NB4 (cell line): ENCODE measurements at regions not wholly inside any gene's neighbourhood (a gene's known extent, or its start where the extent isn't known, plus 50 kb on each side); places are given as distances from the start of the nearest gene placed in this dataset.

Experiments
- DNase-seq: peaks from one replicate; pipeline ENCODE4 v3.0.0; 2010; ENCODE audit warnings: low read depth
- H3K4me3 ChIP-seq: one replicate; pipeline ENCODE4 v1.5.1; 2011; ENCODE audit warnings: mild to moderate bottlenecking, low read depth, low read length, moderate library complexity
- MAX ChIP-seq: IDR thresholded peaks from 2 replicates; pipeline ENCODE4 v1.6.1; 2011; ENCODE audit warnings: low read depth, low read length
- MYC ChIP-seq: IDR thresholded peaks from 2 replicates; pipeline ENCODE4 v1.6.1; 2011; ENCODE audit warnings: low read depth, low read length
- POLR2A ChIP-seq: IDR thresholded peaks from 2 replicates; pipeline ENCODE4 v1.6.1; 2011; ENCODE audit warnings: mild to moderate bottlenecking; ENCODE audit not compliant: insufficient read length; ENCODE audit errors: extremely low read depth
- TF ChIP-seq, protein P1 (sequence below): IDR thresholded peaks from one replicate; pipeline ENCODE4 v1.5.1; 2012; ENCODE audit warnings: low read depth, low read length

GRCh38 chr10:106481598-106482275 lies 682.8 kb downstream of the SORCS1 start:
- no peak overlapping the region for H3K4me3 ChIP-seq
- DNase-seq, result no peak
- no peak for TF ChIP-seq POLR2A
- TF ChIP-seq, protein P1, sequence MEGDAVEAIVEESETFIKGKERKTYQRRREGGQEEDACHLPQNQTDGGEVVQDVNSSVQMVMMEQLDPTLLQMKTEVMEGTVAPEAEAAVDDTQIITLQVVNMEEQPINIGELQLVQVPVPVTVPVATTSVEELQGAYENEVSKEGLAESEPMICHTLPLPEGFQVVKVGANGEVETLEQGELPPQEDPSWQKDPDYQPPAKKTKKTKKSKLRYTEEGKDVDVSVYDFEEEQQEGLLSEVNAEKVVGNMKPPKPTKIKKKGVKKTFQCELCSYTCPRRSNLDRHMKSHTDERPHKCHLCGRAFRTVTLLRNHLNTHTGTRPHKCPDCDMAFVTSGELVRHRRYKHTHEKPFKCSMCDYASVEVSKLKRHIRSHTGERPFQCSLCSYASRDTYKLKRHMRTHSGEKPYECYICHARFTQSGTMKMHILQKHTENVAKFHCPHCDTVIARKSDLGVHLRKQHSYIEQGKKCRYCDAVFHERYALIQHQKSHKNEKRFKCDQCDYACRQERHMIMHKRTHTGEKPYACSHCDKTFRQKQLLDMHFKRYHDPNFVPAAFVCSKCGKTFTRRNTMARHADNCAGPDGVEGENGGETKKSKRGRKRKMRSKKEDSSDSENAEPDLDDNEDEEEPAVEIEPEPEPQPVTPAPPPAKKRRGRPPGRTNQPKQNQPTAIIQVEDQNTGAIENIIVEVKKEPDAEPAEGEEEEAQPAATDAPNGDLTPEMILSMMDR, result no peak
- TF ChIP-seq MYC, result no peak

DNA sequence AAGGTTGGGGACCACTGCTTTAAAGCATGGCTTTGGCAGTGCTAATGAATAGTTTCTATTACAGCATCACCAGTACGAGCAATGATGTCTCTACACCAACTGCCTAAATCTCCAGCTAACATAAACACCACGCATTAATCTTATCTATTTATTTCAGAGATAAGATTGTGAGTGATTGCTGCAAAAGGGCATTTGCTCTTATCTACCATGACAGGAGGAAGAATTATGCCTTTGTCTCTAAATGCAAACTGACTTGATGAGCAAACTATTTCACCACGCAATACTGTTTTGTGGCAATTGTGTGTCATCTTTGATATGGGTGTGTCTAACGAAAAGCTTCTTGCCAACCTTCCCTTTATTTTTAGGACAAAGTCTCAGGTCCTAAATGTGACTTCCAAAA lies 684.9 kb downstream of the SORCS1 start:
- no peak overlapping the region for H3K4me3 ChIP-seq
- DNase-seq, result no peak
- TF ChIP-seq MYC, result no peak
- TF ChIP-seq, protein P1, result no peak
- TF ChIP-seq POLR2A, result no peak
- no peak for TF ChIP-seq MAX

DNA sequence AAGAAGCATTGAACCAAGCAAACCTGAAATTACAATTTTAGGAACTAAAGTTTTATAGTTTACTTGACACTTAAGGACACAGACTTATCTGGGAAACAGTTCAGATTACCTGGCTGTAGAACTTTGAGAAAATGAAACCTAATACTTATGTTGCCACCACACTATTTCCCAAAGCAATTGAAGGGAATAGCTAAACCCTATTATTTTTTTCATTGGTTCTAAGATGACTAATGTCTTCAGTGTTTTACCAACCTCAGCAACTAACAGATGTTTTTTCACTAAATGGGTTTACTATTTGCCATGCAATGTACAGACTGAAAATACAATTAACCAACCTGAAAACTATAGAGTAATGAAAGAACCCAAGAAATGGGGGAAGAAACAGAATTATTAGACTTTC lies 689.6 kb downstream of the SORCS1 start:
- DNase-seq, result no peak
- no peak overlapping the region for H3K4me3 ChIP-seq
- TF ChIP-seq MAX (no peak), MYC (no peak), POLR2A (no peak)
- TF ChIP-seq, protein P1, result no peak

- no peak for TF ChIP-seq POLR2A
- no peak for TF ChIP-seq MAX
- TF ChIP-seq, protein P1, result no peak
- no peak for TF ChIP-seq MYC
- H3K4me3 ChIP-seq, result no peak overlapping the region
- DNase-seq, result no peak
Measured at GRCh38 chr10:106473129-106473685, 691.3 kb downstream of the SORCS1 start.

- no peak for DNase-seq
- TF ChIP-seq MYC (no peak), MAX (no peak)
- TF ChIP-seq, protein P1, result no peak
Measured at GRCh38 chr10:106467506-106467905, 697.0 kb downstream of the SORCS1 start.

GRCh38 chr10:106457522-106457921 lies 707.0 kb downstream of the SORCS1 start:
- H3K4me3 ChIP-seq, result no peak overlapping the region
- TF ChIP-seq MAX, result no peak
- no peak for TF ChIP-seq POLR2A
- TF ChIP-seq, protein P1, result no peak
- TF ChIP-seq MYC, result no peak
- no peak for DNase-seq

More at GRCh38 chr10:106467506-106467905, 697.0 kb downstream of the SORCS1 start:
- H3K4me3 ChIP-seq, result no peak overlapping the region
